GM20431 (cell line): ENCODE measurements at regions not wholly inside any gene's neighbourhood (a gene's known extent, or its start where the extent isn't known, plus 50 kb on each side); places are given as distances from the start of the nearest gene placed in this dataset.
"Not testable (repeated sequence)": the region's sequence is repeated elsewhere in the genome, so short reads cannot be mapped to it uniquely, and the experiment has no call there.

Source experiments
- in situ Hi-C: fragments of 300-500 bp; cut with MseI, MboI; formaldehyde crosslinking; loops from one replicate; pipeline ENCODE4 v1.15.0; 2020; ENCODE audit warnings: low sequenced_read_pairs; ENCODE audit not compliant: unreplicated experiment

DNA sequence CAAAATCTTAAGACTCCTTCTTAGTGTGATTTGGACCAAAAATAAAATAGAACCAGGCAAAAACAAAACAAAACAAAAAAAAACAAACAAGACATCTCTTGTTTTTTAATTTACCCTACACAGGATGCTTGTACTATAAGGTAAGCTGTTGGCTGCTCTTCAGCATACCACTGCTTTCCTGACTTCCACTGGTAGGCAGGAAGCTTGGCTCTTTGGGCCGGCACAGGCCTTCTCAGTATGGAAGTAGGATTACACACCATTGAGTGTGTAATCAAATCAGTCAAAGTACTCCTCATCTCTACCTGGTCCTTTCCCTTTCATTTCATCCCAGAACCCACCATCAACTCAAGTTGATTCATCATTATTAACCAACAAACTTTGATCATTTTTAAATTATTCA, 61.9 kb upstream of the RGS1 start:
- in situ Hi-C loops = no loop called here

DNA sequence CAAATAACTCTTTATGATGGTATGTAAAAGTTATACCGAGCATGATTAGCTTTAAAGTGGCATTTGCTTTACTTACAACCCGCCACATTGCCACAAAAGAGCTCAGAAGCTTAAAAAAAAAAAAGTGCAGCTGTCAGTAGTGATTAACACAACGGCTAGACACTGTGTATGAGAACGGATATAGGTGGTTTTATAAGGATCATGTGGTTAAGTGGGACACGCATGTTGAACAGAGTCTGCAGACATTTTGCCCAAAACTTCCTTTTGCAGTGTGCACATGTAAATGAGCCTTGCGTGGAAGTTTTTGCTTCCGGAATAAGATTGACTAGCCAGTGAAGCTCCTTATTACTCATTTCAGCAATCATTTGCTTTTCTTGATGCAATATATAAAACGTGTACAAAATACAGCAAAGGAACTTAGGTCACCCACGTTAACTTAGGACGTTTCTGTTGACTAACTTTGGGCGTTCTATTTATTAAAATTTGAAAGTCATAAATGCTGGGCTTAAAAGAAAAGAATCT, 58.7 kb upstream of the RGS1 start:
- in situ Hi-C loops = no loop called here

GRCh38 chr1:192517716-192518355, 57.7 kb upstream of the RGS1 start:
- in situ Hi-C loops = not testable (repeated sequence)

- in situ Hi-C loops = no loop called here
Measured at GRCh38 chr1:192518700-192519099, 56.9 kb upstream of the RGS1 start.

DNA sequence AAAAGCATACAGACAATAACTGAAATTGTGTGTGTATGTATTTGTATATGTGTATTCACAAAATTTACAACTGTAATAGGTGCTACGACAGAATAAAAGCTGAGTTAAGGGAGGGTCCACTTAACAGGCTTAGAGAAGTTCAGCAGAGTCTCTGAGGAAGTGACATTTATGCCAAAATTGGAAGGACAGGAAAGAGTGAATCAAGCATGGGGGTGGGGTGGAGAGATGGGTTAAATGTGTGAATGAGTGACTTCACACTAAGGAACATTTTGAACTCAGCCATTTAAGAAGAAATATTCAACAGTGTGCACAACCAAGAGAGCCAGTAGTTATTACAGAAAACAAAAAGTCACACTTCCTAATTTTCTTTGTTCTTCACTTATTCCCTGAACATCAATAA, 53.8 kb upstream of the RGS1 start:
- in situ Hi-C loops = no loop called here

DNA sequence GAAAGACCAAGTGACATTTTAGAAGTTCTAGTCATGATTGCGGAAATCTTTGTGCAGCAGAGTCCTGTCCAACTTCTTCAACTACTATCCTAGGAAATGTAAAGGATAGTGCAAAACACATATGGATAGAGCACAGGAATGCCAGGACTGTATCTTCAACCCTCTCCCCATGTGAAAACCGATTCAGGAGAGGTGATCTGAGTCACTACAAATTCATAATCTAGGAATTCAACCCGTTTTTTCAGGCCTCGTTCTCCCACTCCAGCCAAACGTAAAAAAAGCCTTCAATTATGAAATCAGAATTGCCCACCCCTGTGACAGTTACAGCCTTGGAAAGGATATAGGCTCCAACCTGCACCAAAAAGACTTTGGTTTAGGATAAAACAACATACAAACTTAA, 52.9 kb upstream of the RGS1 start:
- in situ Hi-C loops = no loop called here

GRCh38 chr1:192524223-192524622, 51.4 kb upstream of the RGS1 start:
- in situ Hi-C loops = no loop called here
